SK-N-SH (cell line): ENCODE measurements at regions not wholly inside any gene's neighbourhood (a gene's known extent, or its start where the extent isn't known, plus 50 kb on each side); places are given as distances from the start of the nearest gene placed in this dataset.

ENCODE experiments used
- CTCF ChIA-PET: fragments of 300-600, 350-600 bp; formaldehyde crosslinking; extraction: SDS; loops from one replicate; lab custom pipeline; 2021; lab: Yijun Ruan, JAX
- POLR2A ChIA-PET: fragments of 350-600 bp; sonication (Branson Sonifier 250); formaldehyde crosslinking; extraction: SDS; loops from one replicate; lab custom pipeline; 2020; ENCODE audit warnings: antibody characterized with exemption, inconsistent platforms; lab: Yijun Ruan, JAX
- DNase-seq: peaks from one replicate; pipeline ENCODE4 v3.0.0; 2012
- H2AFZ ChIP-seq: fragments of 200-600 bp; sonication (generic); 2 replicates; pipeline ENCODE4 v1.8.1; 2016; ENCODE audit warnings: antibody characterized with exemption, mild to moderate bottlenecking, low read depth
- H3F3A ChIP-seq: fragments of 200-600 bp; sonication (generic); replicated peaks from 2 replicates; pipeline ENCODE3; 2016; ENCODE audit warnings: antibody characterized with exemption, mild to moderate bottlenecking; ENCODE audit not compliant: insufficient read depth
- H3K27ac ChIP-seq, 2 experiments: fragments of 200-500 bp in 1 of 2; fragments of 200-600 bp in 1 of 2; sonication (Bioruptor generic) in 1 of 2; sonication (generic), shearing (Covaris generic) in 1 of 2; 2 replicates each; pipeline versions ENCODE4 v1.5.1 to v1.6.1; 2014 to 2016; ENCODE audit warnings: low read depth in 2 of 2, inconsistent platforms in 1 of 2, low read length in 1 of 2, mild to moderate bottlenecking in 1 of 2, mixed read lengths in 1 of 2
- H3K27me3 ChIP-seq: fragments of 200-600 bp; sonication (generic), shearing (Covaris generic); 2 replicates; pipeline ENCODE4 v1.6.1; 2016; ENCODE audit warnings: mixed run types; ENCODE audit not compliant: insufficient read depth
- H3K36me3 ChIP-seq, 2 experiments: fragments of 200-500 bp in 1 of 2; fragments of 200-600 bp in 1 of 2; sonication (Bioruptor generic) in 1 of 2; sonication (generic) in 1 of 2; replicated peaks in 1 of 2; 2 replicates each; pipeline versions ENCODE3 to v1.5.1; 2014 to 2016; ENCODE audit warnings: low read length in 1 of 2, mild to moderate bottlenecking in 1 of 2; ENCODE audit not compliant: insufficient read depth in 2 of 2, control insufficient read depth in 1 of 2
- H3K4me1 ChIP-seq, 2 experiments: fragments of 200-500 bp in 1 of 2; fragments of 200-600 bp in 1 of 2; sonication (Bioruptor generic) in 1 of 2; sonication (generic), shearing (Covaris generic) in 1 of 2; 2 replicates each; pipeline versions ENCODE4 v1.5.1 to v1.6.1; 2014 to 2016; ENCODE audit warnings: low read depth in 1 of 2, low read length in 1 of 2, mixed run types in 1 of 2; ENCODE audit not compliant: insufficient read depth in 2 of 2, control insufficient read depth in 1 of 2
- H3K4me2 ChIP-seq: fragments of 200-600 bp; sonication (generic), shearing (Covaris generic); 2 replicates; pipeline ENCODE4 v1.6.1; 2017; ENCODE audit warnings: mixed run types
- H3K4me3 ChIP-seq, 2 experiments: fragments of 200-500 bp in 1 of 2; fragments of 200-600 bp in 1 of 2; sonication (Bioruptor generic) in 1 of 2; sonication (generic), shearing (Covaris generic) in 1 of 2; 2 replicates each; pipeline versions ENCODE4 v1.5.1 to v1.8.1; 2014 to 2016; ENCODE audit warnings: low read depth in 2 of 2, inconsistent platforms in 1 of 2, low read length in 1 of 2, mild to moderate bottlenecking in 1 of 2, mixed read lengths in 1 of 2, moderate library complexity in 1 of 2
- H3K79me2 ChIP-seq: fragments of 200-600 bp; sonication (generic); 2 replicates; pipeline ENCODE4 v1.8.1; 2017; ENCODE audit warnings: mild to moderate bottlenecking; ENCODE audit not compliant: insufficient read depth
- H3K9ac ChIP-seq: fragments of 200-600 bp; sonication (generic); 2 replicates; pipeline ENCODE4 v1.6.1; 2017; ENCODE audit warnings: mixed run types
- H3K9me2 ChIP-seq: fragments of 200-600 bp; sonication (generic); 2 replicates; pipeline ENCODE4 v1.6.1; 2017; ENCODE audit warnings: mixed run types
- H3K9me3 ChIP-seq: fragments of 200-600 bp; sonication (generic); 2 replicates; pipeline ENCODE4 v1.6.1; 2017; ENCODE audit warnings: mixed run types, mild to moderate bottlenecking, moderate library complexity
- H4K20me1 ChIP-seq: fragments of 200-600 bp; sonication (generic); 2 replicates; pipeline ENCODE4 v1.6.1; 2017; ENCODE audit warnings: mild to moderate bottlenecking, mixed run types; ENCODE audit not compliant: insufficient read depth
- CHD2 ChIP-seq: fragments of 150-350 bp; IDR thresholded peaks from 2 replicates; pipeline ENCODE4 v1.6.1; 2018; ENCODE audit warnings: low read length; ENCODE audit not compliant: partially characterized antibody
- EP300 ChIP-seq, 2 experiments: IDR thresholded peaks; 2 replicates each; pipeline versions ENCODE4 v1.4.0 to v1.6.1; 2012; ENCODE audit warnings: borderline replicate concordance in 1 of 2, low read depth in 1 of 2, low read length in 1 of 2
- FOXJ3 ChIP-seq: sonication (generic); formaldehyde crosslinking; IDR thresholded peaks from 2 replicates; pipeline ENCODE4 v1.5.1; 2020; ENCODE audit warnings: mild to moderate bottlenecking, missing genetic modification reagents
- GABPA ChIP-seq: IDR thresholded peaks from 2 replicates; pipeline ENCODE4 v1.4.0; 2012; ENCODE audit warnings: low read depth, mild to moderate bottlenecking
- MXI1 ChIP-seq: IDR thresholded peaks from 2 replicates; pipeline ENCODE4 v1.6.1; 2012; ENCODE audit warnings: mild to moderate bottlenecking, low read depth, low read length, improper control_type of control experiment
- NFIC ChIP-seq: IDR thresholded peaks from 2 replicates; pipeline ENCODE4 v1.4.0; 2012; ENCODE audit warnings: borderline replicate concordance
- NRF1 ChIP-seq: IDR thresholded peaks from 2 replicates; pipeline ENCODE4 v1.6.1; 2012; ENCODE audit warnings: low read depth, mild to moderate bottlenecking, low read length
- SIN3A ChIP-seq: IDR thresholded peaks from 2 replicates; pipeline ENCODE4 v1.6.1; 2012; ENCODE audit warnings: low read depth, mild to moderate bottlenecking, low read length, moderate library complexity, borderline replicate concordance
- TAF1 ChIP-seq: IDR thresholded peaks from 2 replicates; pipeline ENCODE4 v1.6.1; 2012; ENCODE audit warnings: low read depth, mild to moderate bottlenecking, low read length, moderate library complexity, borderline replicate concordance
- TCF12 ChIP-seq: IDR thresholded peaks from 2 replicates; pipeline ENCODE4 v1.4.0; 2012
- TEAD4 ChIP-seq: IDR thresholded peaks from 2 replicates; pipeline ENCODE4 v1.4.0; 2012; ENCODE audit warnings: mild to moderate bottlenecking, borderline replicate concordance; ENCODE audit not compliant: insufficient read depth
- WGBS: methylation state at CpG from one replicate; pipeline ENCODE4 v1.1.6; 2017; ENCODE audit warnings: low lambda C conversion rate; 5-methylcytosine and 5-hydroxymethylcytosine counted together
- TF ChIP-seq, protein P1 (sequence below): IDR thresholded peaks from 2 replicates; pipeline ENCODE4 v1.4.0; 2012; ENCODE audit warnings: low read depth, borderline replicate concordance
- TF ChIP-seq, protein P2 (sequence below): IDR thresholded peaks from 2 replicates; pipeline ENCODE4 v1.4.0; 2012; ENCODE audit warnings: low read depth
- TF ChIP-seq, protein P3 (sequence below): fragments of 200-600 bp; sonication (generic); IDR thresholded peaks from 2 replicates; pipeline ENCODE4 v1.6.1; 2017; ENCODE audit warnings: antibody characterized with exemption, mild to moderate bottlenecking, moderate library complexity
- TF ChIP-seq, protein P4 (sequence below): fragments of 150-350 bp; IDR thresholded peaks from 2 replicates; pipeline ENCODE4 v1.6.1; 2016; ENCODE audit warnings: mild to moderate bottlenecking, low read depth, low read length
- TF ChIP-seq, protein P5 (sequence below): IDR thresholded peaks from 2 replicates; pipeline ENCODE4 v1.6.1; 2012; ENCODE audit warnings: mild to moderate bottlenecking, low read depth, low read length, moderate library complexity
- TF ChIP-seq, protein P6 (sequence below): IDR thresholded peaks from 2 replicates; pipeline ENCODE4 v1.4.0; 2012; ENCODE audit warnings: low read depth, borderline replicate concordance
- TF ChIP-seq, protein P7 (sequence below): fragments of 150-350 bp; IDR thresholded peaks from 2 replicates; pipeline ENCODE4 v1.6.1; 2017; ENCODE audit warnings: antibody characterized with exemption, low read length, low read depth, borderline replicate concordance

DNA sequence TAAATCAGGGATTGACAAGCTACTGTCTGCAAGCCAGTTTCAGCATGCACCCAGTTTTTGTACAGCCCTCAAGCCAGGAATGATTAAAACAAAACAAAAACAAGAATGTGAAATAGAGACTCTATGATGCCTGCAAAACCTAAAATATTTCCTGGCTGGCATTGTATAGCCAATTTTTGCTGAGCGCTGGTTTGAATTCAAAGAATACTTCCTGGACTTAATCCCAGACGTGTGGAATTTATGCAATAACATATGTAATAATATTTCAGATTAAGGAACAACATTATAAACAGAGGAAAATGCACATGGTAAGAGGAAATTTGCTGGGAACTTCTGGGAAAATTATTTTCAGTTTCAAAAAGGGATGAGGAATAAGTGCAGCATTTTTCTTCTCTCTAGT, 148.1 kb upstream of the RPRM start:
- no peaks in the 10 kb centered on the region for H3K79me2 ChIP-seq
- no peaks in the 10 kb centered on the region for H3F3A ChIP-seq
- no peaks in the 10 kb centered on the region for H3K27me3 ChIP-seq
- H3K9me3 ChIP-seq = no peaks in the 10 kb centered on the region
- ChIA-PET CTCF (no interaction called here), POLR2A (no interaction called here)
- H3K36me3 ChIP-seq = no peaks in the 10 kb centered on the region
- H2AFZ ChIP-seq = no peak overlapping the region
- DNase-seq = no peak
- H3K4me1 ChIP-seq = no peaks in the 10 kb centered on the region
- TF ChIP-seq CHD2 (no peak), SIN3A (no peak), TEAD4 (no peak), MXI1 (no peak), NFIC (no peak), EP300 (IDR thresholded peaks at IDR 0.05; ENCODE audit: borderline replicate concordance in 1 of 2, low read depth in 1 of 2, low read length in 1 of 2) (no peak), FOXJ3 (CRISPR knock-in tag) (no peak), TAF1 (no peak), GABPA (no peak), NRF1 (no peak), TCF12 (no peak)
- TF ChIP-seq, protein P1, sequence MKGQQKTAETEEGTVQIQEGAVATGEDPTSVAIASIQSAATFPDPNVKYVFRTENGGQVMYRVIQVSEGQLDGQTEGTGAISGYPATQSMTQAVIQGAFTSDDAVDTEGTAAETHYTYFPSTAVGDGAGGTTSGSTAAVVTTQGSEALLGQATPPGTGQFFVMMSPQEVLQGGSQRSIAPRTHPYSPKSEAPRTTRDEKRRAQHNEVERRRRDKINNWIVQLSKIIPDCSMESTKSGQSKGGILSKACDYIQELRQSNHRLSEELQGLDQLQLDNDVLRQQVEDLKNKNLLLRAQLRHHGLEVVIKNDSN = no peak
- TF ChIP-seq, protein P2, sequence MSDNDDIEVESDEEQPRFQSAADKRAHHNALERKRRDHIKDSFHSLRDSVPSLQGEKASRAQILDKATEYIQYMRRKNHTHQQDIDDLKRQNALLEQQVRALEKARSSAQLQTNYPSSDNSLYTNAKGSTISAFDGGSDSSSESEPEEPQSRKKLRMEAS = no peak
- TF ChIP-seq, protein P3, sequence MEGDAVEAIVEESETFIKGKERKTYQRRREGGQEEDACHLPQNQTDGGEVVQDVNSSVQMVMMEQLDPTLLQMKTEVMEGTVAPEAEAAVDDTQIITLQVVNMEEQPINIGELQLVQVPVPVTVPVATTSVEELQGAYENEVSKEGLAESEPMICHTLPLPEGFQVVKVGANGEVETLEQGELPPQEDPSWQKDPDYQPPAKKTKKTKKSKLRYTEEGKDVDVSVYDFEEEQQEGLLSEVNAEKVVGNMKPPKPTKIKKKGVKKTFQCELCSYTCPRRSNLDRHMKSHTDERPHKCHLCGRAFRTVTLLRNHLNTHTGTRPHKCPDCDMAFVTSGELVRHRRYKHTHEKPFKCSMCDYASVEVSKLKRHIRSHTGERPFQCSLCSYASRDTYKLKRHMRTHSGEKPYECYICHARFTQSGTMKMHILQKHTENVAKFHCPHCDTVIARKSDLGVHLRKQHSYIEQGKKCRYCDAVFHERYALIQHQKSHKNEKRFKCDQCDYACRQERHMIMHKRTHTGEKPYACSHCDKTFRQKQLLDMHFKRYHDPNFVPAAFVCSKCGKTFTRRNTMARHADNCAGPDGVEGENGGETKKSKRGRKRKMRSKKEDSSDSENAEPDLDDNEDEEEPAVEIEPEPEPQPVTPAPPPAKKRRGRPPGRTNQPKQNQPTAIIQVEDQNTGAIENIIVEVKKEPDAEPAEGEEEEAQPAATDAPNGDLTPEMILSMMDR = no peak
- TF ChIP-seq, protein P4, sequence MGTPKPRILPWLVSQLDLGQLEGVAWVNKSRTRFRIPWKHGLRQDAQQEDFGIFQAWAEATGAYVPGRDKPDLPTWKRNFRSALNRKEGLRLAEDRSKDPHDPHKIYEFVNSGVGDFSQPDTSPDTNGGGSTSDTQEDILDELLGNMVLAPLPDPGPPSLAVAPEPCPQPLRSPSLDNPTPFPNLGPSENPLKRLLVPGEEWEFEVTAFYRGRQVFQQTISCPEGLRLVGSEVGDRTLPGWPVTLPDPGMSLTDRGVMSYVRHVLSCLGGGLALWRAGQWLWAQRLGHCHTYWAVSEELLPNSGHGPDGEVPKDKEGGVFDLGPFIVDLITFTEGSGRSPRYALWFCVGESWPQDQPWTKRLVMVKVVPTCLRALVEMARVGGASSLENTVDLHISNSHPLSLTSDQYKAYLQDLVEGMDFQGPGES = no peak
- TF ChIP-seq, protein P5, sequence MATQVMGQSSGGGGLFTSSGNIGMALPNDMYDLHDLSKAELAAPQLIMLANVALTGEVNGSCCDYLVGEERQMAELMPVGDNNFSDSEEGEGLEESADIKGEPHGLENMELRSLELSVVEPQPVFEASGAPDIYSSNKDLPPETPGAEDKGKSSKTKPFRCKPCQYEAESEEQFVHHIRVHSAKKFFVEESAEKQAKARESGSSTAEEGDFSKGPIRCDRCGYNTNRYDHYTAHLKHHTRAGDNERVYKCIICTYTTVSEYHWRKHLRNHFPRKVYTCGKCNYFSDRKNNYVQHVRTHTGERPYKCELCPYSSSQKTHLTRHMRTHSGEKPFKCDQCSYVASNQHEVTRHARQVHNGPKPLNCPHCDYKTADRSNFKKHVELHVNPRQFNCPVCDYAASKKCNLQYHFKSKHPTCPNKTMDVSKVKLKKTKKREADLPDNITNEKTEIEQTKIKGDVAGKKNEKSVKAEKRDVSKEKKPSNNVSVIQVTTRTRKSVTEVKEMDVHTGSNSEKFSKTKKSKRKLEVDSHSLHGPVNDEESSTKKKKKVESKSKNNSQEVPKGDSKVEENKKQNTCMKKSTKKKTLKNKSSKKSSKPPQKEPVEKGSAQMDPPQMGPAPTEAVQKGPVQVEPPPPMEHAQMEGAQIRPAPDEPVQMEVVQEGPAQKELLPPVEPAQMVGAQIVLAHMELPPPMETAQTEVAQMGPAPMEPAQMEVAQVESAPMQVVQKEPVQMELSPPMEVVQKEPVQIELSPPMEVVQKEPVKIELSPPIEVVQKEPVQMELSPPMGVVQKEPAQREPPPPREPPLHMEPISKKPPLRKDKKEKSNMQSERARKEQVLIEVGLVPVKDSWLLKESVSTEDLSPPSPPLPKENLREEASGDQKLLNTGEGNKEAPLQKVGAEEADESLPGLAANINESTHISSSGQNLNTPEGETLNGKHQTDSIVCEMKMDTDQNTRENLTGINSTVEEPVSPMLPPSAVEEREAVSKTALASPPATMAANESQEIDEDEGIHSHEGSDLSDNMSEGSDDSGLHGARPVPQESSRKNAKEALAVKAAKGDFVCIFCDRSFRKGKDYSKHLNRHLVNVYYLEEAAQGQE = no peak
- TF ChIP-seq, protein P6, sequence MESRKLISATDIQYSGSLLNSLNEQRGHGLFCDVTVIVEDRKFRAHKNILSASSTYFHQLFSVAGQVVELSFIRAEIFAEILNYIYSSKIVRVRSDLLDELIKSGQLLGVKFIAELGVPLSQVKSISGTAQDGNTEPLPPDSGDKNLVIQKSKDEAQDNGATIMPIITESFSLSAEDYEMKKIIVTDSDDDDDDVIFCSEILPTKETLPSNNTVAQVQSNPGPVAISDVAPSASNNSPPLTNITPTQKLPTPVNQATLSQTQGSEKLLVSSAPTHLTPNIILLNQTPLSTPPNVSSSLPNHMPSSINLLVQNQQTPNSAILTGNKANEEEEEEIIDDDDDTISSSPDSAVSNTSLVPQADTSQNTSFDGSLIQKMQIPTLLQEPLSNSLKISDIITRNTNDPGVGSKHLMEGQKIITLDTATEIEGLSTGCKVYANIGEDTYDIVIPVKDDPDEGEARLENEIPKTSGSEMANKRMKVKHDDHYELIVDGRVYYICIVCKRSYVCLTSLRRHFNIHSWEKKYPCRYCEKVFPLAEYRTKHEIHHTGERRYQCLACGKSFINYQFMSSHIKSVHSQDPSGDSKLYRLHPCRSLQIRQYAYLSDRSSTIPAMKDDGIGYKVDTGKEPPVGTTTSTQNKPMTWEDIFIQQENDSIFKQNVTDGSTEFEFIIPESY = no peak
- TF ChIP-seq, protein P7, sequence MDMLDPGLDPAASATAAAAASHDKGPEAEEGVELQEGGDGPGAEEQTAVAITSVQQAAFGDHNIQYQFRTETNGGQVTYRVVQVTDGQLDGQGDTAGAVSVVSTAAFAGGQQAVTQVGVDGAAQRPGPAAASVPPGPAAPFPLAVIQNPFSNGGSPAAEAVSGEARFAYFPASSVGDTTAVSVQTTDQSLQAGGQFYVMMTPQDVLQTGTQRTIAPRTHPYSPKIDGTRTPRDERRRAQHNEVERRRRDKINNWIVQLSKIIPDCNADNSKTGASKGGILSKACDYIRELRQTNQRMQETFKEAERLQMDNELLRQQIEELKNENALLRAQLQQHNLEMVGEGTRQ = no peak
- H3K9me2 ChIP-seq = no peaks in the 10 kb centered on the region
- no peaks in the 10 kb centered on the region for H4K20me1 ChIP-seq
- no peak overlapping the region for H3K4me2 ChIP-seq
- no peak overlapping the region for H3K4me3 ChIP-seq
- H3K27ac ChIP-seq = no peak overlapping the region
- no peak overlapping the region for H3K9ac ChIP-seq
- 19% methylated on average over 2 of the region's 2 CpGs for WGBS
